ENCODE measurements at regions not wholly inside any gene's neighbourhood (a gene's known extent, or its start where the extent isn't known, plus 50 kb on each side); places are given as distances from the start of the nearest gene placed in this dataset.
"Not testable (repeated sequence)": the region's sequence is repeated elsewhere in the genome, so short reads cannot be mapped to it uniquely, and the experiment has no call there.

GRCh38 chr1:29687601-29688244 lies 451.4 kb downstream of the PTPRU start:
- DNase-seq (ENCODE audit: low read depth in 2 of 2): no peak

DNA sequence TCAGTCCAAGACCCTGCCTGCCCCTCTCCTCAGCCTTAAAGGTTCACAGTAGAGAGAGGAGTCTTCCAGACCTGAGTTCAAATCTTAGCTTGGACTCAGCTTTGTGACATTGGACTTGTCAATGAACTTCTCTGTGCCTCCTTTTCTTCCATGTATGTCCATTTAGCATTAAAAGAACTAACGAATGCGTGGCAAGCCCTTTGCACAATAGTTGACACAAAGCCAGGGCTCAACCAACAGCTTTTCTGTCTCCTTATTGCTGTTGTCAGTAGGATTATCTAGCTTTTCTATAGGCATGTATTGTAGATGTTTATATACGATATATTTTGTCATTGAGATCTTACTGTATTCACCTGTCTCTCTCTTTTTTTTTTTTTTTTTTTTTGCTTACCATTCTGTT lies 450.8 kb downstream of the PTPRU start:
- DNase-seq (ENCODE audit: low read depth in 2 of 2): no peak

GRCh38 chr1:29686012-29686930 lies 449.9 kb downstream of the PTPRU start:
- DNase-seq (ENCODE audit: low read depth in 2 of 2): no peak

GRCh38 chr1:29685387-29685786 lies 449.1 kb downstream of the PTPRU start:
- no peak for DNase-seq (ENCODE audit: low read depth in 2 of 2)

- DNase-seq (ENCODE audit: low read depth in 2 of 2): no peak
These were observed 447.8 kb downstream of the PTPRU start for GRCh38 chr1:29684141-29684540.

GRCh38 chr1:29683472-29683871 lies 447.1 kb downstream of the PTPRU start:
- DNase-seq (ENCODE audit: low read depth in 2 of 2): no peak

DNA sequence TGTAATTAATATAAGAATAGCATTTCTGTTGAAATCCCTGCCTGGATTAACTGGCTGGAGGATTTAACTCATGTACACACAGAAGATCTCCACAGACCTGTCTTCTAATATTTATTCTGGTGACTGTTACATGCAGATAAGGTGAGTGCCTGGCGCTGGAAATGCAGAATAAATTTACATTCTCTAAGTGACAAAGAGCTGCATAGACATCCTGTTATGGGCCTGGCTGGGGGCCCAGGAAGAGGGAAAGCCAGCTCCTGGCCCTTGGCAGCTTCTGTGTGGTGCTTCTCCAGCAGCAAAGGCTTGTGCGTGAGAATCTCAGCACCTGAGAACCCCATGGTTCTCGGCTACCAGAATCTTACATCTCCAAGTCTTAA lies 446.6 kb downstream of the PTPRU start:
- DNase-seq (ENCODE audit: low read depth in 2 of 2): no peak

DNA sequence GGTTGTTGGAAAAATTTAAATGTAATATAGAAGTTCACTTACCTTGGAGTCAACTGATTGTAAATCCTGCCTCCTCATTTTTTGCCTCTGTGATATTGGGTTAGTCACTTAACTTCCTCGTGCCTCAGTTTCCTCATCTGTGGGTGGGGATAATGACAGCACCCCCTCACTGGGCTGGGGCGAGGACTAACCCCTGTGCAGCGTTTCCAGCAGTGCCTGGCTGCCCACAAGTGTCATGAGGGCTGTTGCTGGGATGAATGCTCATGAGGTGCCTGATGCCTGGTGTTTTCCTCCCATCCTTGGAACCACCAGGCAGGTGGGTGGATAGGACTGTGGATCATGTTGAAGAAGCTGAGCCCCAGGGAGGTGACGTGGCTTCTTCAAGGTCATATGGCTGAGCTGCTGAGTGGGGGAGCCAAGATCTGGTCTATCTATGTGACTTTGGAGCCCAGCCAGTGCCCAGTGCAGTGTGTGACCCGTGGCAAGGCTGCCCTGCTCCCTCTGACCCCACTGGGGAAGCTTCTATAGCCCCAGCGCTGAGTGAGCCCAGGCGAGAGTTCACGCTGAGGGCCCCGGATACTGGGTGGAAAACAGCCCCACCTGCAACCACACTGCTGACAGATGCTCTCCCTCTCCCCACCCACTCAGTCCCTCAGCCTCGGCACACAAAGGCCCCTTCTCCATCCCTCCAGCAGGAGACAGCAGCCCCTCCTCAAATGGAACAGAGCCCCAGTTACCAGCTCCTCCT lies 446.0 kb downstream of the PTPRU start:
- DNase-seq (ENCODE audit: low read depth in 2 of 2): no peak

- DNase-seq (ENCODE audit: low read depth in 2 of 2): not testable (repeated sequence)
These were observed 445.1 kb downstream of the PTPRU start for GRCh38 chr1:29681416-29681815.

DNA sequence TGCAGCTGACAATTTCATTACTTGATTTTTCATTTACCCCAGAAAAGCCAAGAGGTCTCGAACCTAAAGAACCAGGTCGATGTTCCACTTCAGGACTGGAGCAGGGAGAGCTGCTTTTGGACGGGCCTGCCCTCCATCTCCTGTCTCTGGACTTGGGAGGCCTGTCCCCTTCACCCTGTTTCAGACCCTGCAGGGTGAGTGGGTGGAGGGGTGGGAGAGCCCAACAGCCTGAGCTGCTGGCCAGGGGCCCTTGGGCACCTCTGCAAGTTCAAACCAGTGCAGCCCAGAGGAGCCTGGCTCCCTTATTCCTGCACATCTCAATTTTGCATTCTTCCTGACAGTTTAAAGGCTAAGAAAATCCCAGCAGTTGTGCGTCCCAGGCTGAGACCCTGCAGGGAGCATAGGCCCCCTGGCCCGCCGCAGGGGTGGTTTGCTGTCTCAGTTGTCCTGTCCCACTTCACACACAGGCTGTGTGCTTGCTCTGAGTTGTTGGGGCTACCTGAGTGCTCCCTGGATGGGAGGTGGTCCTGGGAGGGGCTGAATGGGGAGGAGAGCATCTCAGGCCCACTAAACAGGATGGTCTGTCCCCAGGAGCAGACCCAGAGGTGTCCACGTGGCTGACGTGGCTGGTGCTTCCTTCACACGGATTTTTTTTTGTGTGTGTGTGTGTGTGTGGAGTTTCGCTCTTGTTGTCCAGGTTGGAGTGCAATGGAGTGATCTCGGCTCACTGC lies 443.7 kb downstream of the PTPRU start:
- DNase-seq (ENCODE audit: low read depth in 2 of 2): no peak

- no peak for DNase-seq (ENCODE audit: low read depth in 2 of 2)
These were observed 443.0 kb downstream of the PTPRU start for GRCh38 chr1:29679316-29679715.

GRCh38 chr1:29677028-29678024 lies 441.0 kb downstream of the PTPRU start:
- no peak for DNase-seq (ENCODE audit: low read depth in 2 of 2)

GRCh38 chr1:29676496-29676895 lies 440.2 kb downstream of the PTPRU start:
- DNase-seq (ENCODE audit: low read depth in 2 of 2): no peak

GRCh38 chr1:29675481-29676263 lies 439.4 kb downstream of the PTPRU start:
- DNase-seq (ENCODE audit: low read depth in 2 of 2): no peak

DNA sequence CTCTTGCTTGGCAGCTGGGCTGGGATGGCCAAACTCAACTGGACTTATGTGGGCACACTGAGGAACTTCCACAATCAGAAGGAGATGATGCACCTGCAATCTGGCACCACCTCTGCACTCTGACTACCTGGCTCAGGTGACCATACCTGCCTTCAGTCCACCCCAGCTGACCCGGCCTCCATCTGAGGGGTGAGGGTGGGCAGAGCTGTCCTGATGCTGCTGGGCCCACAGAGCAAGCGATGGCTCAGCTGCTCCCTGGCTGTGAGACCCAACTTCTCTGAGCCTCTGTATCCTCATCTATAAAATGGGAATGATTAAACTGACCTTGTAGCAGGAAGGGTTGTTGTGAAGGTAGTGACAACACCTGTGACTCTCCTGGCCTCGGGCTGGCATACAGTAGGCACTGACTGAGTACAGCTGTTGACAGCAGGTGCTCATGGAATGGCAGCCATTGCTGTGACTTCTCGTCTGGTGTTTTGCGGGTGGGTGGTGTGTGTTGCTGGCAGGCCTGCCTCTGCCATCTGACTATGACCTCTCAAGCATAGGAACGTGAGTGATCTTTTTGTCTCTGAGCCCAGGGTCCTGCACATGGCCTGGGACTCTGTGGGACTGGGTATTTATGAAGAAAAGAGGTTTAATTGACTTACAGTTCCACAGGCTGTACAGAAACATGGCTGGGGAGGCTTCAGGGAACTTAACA lies 438.5 kb downstream of the PTPRU start:
- no peak for DNase-seq (ENCODE audit: low read depth in 2 of 2)

GRCh38 chr1:29673669-29674626 lies 437.6 kb downstream of the PTPRU start:
- no peak for DNase-seq (ENCODE audit: low read depth in 2 of 2)

DNA sequence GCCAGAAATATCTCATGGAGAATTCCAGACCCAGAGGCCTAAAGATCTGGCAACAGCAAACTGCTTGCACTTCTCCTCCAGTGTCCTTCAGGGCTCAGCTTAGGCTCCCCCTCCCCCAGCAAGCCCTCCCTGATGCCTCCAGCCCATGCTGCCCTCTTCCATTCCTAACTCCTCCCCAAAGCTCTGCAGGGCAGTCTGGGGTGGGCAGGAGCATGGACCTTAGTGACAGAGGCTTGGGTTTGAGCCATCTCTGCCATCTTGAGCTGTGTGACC lies 436.8 kb downstream of the PTPRU start:
- DNase-seq (ENCODE audit: low read depth in 2 of 2): no peak

Measured in stimulated activated CD4-positive, alpha-beta T cell treated with anti-CD3 and anti-CD28 coated beads, Interleukin-15, amount 100 ng/mL, for 48 hours (primary cell).